Raji (cell line): ENCODE measurements at regions not wholly inside any gene's neighbourhood (a gene's known extent, or its start where the extent isn't known, plus 50 kb on each side); places are given as distances from the start of the nearest gene placed in this dataset.

Experiments
- POLR2A ChIP-seq: IDR thresholded peaks from 2 replicates; pipeline ENCODE4 v1.6.1; 2011; ENCODE audit warnings: low read depth, low read length, control low read depth; ENCODE audit not compliant: insufficient read depth

- no peak for TF ChIP-seq POLR2A
These were observed 1314.6 kb downstream of the EFNB2 start for GRCh38 chr13:105220881-105221280.

GRCh38 chr13:105220063-105220462 lies 1315.4 kb downstream of the EFNB2 start:
- no peak for TF ChIP-seq POLR2A

GRCh38 chr13:105219651-105220050 lies 1315.8 kb downstream of the EFNB2 start:
- TF ChIP-seq POLR2A: no peak

GRCh38 chr13:105213512-105213911 lies 1322.0 kb downstream of the EFNB2 start:
- TF ChIP-seq POLR2A: no peak

GRCh38 chr13:105207572-105208293 lies 1327.7 kb downstream of the EFNB2 start:
- TF ChIP-seq POLR2A: no peak

- no peak for TF ChIP-seq POLR2A
These were observed 1333.1 kb downstream of the EFNB2 start for GRCh38 chr13:105202354-105202753.

- TF ChIP-seq POLR2A: no peak
These were observed 1334.1 kb downstream of the EFNB2 start for GRCh38 chr13:105201351-105201750.

- no peak for TF ChIP-seq POLR2A
These were observed 1335.3 kb downstream of the EFNB2 start for GRCh38 chr13:105200181-105200580.

- TF ChIP-seq POLR2A: no peak
These were observed 1339.4 kb downstream of the EFNB2 start for GRCh38 chr13:105196052-105196451.

GRCh38 chr13:105193026-105193425 lies 1342.4 kb downstream of the EFNB2 start:
- no peak for TF ChIP-seq POLR2A

- no peak for TF ChIP-seq POLR2A
These were observed 1351.3 kb downstream of the EFNB2 start for GRCh38 chr13:105184201-105184600.

GRCh38 chr13:105177265-105177900 lies 1358.1 kb downstream of the EFNB2 start:
- no peak for TF ChIP-seq POLR2A

- no peak for TF ChIP-seq POLR2A
These were observed 1365.0 kb downstream of the EFNB2 start for GRCh38 chr13:105170438-105170837.

- no peak for TF ChIP-seq POLR2A
These were observed 1367.2 kb downstream of the EFNB2 start for GRCh38 chr13:105168295-105168694.

GRCh38 chr13:105167385-105167784 lies 1368.1 kb downstream of the EFNB2 start:
- no peak for TF ChIP-seq POLR2A

- TF ChIP-seq POLR2A: no peak
These were observed 1369.9 kb downstream of the EFNB2 start for GRCh38 chr13:105165449-105166125.

GRCh38 chr13:105159841-105160240 lies 1375.6 kb downstream of the EFNB2 start:
- TF ChIP-seq POLR2A: no peak

- no peak for TF ChIP-seq POLR2A
These were observed 1381.9 kb downstream of the EFNB2 start for GRCh38 chr13:105153611-105154010.
